Neuronal stem cell (in vitro differentiated cells): ENCODE measurements at regions not wholly inside any gene's neighbourhood (a gene's known extent, or its start where the extent isn't known, plus 50 kb on each side); places are given as distances from the start of the nearest gene placed in this dataset.
"Not testable (repeated sequence)": the region's sequence is repeated elsewhere in the genome, so short reads cannot be mapped to it uniquely, and the experiment has no call there.

Experiments
- DNase-seq: peaks from one replicate; pipeline ENCODE4 v3.0.0-alpha.2; 2013; ENCODE audit warnings: low spot score
- H2AFZ ChIP-seq: one replicate; pipeline ENCODE4 v1.6.1; 2013; ENCODE audit warnings: mild to moderate bottlenecking, low read length, inconsistent platforms
- H2AK5ac ChIP-seq: 2 replicates; pipeline ENCODE4 v1.6.1; 2013; ENCODE audit warnings: low read depth, mild to moderate bottlenecking, inconsistent platforms, low read length, moderate library complexity, mixed read lengths
- H2BK120ac ChIP-seq: 2 replicates; pipeline ENCODE4 v1.6.1; 2013; ENCODE audit warnings: low read depth, mild to moderate bottlenecking, inconsistent platforms, low read length, moderate library complexity, mixed read lengths
- H2BK12ac ChIP-seq: one replicate; pipeline ENCODE4 v1.6.1; 2013; ENCODE audit warnings: low read length, inconsistent platforms
- H2BK15ac ChIP-seq: 2 replicates; pipeline ENCODE4 v1.6.1; 2013; ENCODE audit warnings: mild to moderate bottlenecking, low read length, inconsistent platforms, mixed read lengths
- H2BK5ac ChIP-seq: one replicate; pipeline ENCODE4 v1.6.1; 2013; ENCODE audit warnings: inconsistent platforms, mild to moderate bottlenecking, low read length, moderate library complexity
- H3K14ac ChIP-seq: one replicate; pipeline ENCODE4 v1.6.1; 2013; ENCODE audit warnings: low read length, inconsistent platforms
- H3K18ac ChIP-seq: 2 replicates; pipeline ENCODE4 v1.6.1; 2013; ENCODE audit warnings: low read length, inconsistent platforms
- H3K23ac ChIP-seq: 2 replicates; pipeline ENCODE4 v1.6.1; 2013; ENCODE audit warnings: low read depth, mild to moderate bottlenecking, mixed read lengths, low read length, inconsistent platforms; ENCODE audit not compliant: poor library complexity
- H3K27ac ChIP-seq: replicated peaks from 3 replicates; pipeline ENCODE4 v1.5.1; 2013; ENCODE audit warnings: low read length, inconsistent platforms
- H3K27me3 ChIP-seq, 3 experiments: 2 replicates each; pipeline ENCODE4 v1.6.1; 2013; ENCODE audit warnings: low read length in 3 of 3, mild to moderate bottlenecking in 2 of 3, inconsistent platforms in 1 of 3, low read depth in 1 of 3, mixed read lengths in 1 of 3, moderate library complexity in 1 of 3; ENCODE audit not compliant: control insufficient read depth in 3 of 3, insufficient read depth in 3 of 3
- H3K36me3 ChIP-seq, 2 donors: replicated peaks in 1 of 2; 2 replicates each; pipeline ENCODE4 v1.6.1; 2013; ENCODE audit warnings: low read length in 2 of 2; ENCODE audit not compliant: control insufficient read depth in 2 of 2, insufficient read depth in 2 of 2
- H3K4ac ChIP-seq: 2 replicates; pipeline ENCODE4 v1.6.1; 2013; ENCODE audit warnings: inconsistent platforms, mild to moderate bottlenecking, low read length, moderate library complexity
- H3K4me1 ChIP-seq, 2 donors: 1 replicate in 1 of 2; 2 replicates in 1 of 2; pipeline ENCODE4 v1.6.1; 2013; ENCODE audit warnings: low read length in 2 of 2, low read depth in 1 of 2; ENCODE audit not compliant: control insufficient read depth in 2 of 2, insufficient read depth in 1 of 2
- H3K4me2 ChIP-seq: one replicate; pipeline ENCODE4 v1.6.1; 2013; ENCODE audit warnings: mild to moderate bottlenecking, low read length, inconsistent platforms; ENCODE audit not compliant: insufficient read depth, poor library complexity, severe bottlenecking
- H3K4me3 ChIP-seq, 2 donors: 2 replicates each; pipeline ENCODE4 v1.5.1; 2013; ENCODE audit warnings: low read length in 2 of 2, mild to moderate bottlenecking in 2 of 2, inconsistent platforms in 1 of 2, moderate library complexity in 1 of 2
- H3K79me1 ChIP-seq: one replicate; pipeline ENCODE4 v1.6.1; 2013; ENCODE audit warnings: low read depth, mild to moderate bottlenecking, inconsistent platforms, low read length, moderate library complexity
- H3K9ac ChIP-seq: one replicate; pipeline ENCODE4 v1.6.1; 2013; ENCODE audit warnings: mild to moderate bottlenecking, low read depth, low read length, inconsistent platforms; ENCODE audit not compliant: poor library complexity
- H3K9me3 ChIP-seq, 2 donors: replicated peaks in 1 of 2; 2 replicates each; pipeline versions ENCODE3 to v1.6.1; 2013; ENCODE audit warnings: low read length in 2 of 2, mild to moderate bottlenecking in 2 of 2, inconsistent platforms in 1 of 2, low read depth in 1 of 2, mixed read lengths in 1 of 2, moderate library complexity in 1 of 2; ENCODE audit not compliant: control insufficient read depth in 2 of 2, insufficient read depth in 1 of 2
- H4K8ac ChIP-seq: one replicate; pipeline ENCODE4 v1.6.1; 2013; ENCODE audit warnings: low read depth, mild to moderate bottlenecking, inconsistent platforms, low read length, moderate library complexity
- H4K91ac ChIP-seq: one replicate; pipeline ENCODE4 v1.6.1; 2013; ENCODE audit warnings: low read length, low read depth, mild to moderate bottlenecking, inconsistent platforms; ENCODE audit not compliant: poor library complexity
- WGBS, 2 donors: extraction: QIAGEN DNeasy Blood & Tissue Kit; methylation state at CpG; one replicate each; pipeline ENCODE4 v1.1.7; 2013; ENCODE audit warnings: missing lambda C conversion rate in 2 of 2, mixed read lengths in 1 of 2; ENCODE audit not compliant: insufficient read length in 2 of 2, insufficient replicate concordance in 1 of 2; ENCODE audit errors: extremely low coverage in 2 of 2; 5-methylcytosine and 5-hydroxymethylcytosine counted together

GRCh38 chr4:11070813-11071212 is 357.9 kb downstream of the HS3ST1 start:
- no peak for DNase-seq
- Histone ChIP-seq H3K4me2 (no peak overlapping the region), H2AFZ (no peak overlapping the region), H2BK5ac (no peak overlapping the region), H3K23ac (no peak overlapping the region), H3K79me1 (no peaks in the 10 kb centered on the region), H3K18ac (no peak overlapping the region), H4K8ac (no peak overlapping the region), H2BK120ac (no peak overlapping the region), H3K27ac (no peak overlapping the region), H2BK15ac (no peak overlapping the region), H3K4me3 (no peak overlapping the region), H3K9ac (no peak overlapping the region), H3K4ac (no peak overlapping the region), H3K14ac (no peak overlapping the region), H3K27me3 (no peaks in the 10 kb centered on the region), H3K4me1 (peaks cover 0 to 9% of the 10 kb centered on the region in 2 donors), H2AK5ac (no peak overlapping the region), H3K36me3 (no peaks in the 10 kb centered on the region), H2BK12ac (no peak overlapping the region), H3K9me3 (no peaks in the 10 kb centered on the region), H4K91ac (no peak overlapping the region)
- WGBS, 2 donors, result no CpG with 5 or more reads among the region's 4 CpGs

GRCh38 chr4:11069581-11070211 is 359.0 kb downstream of the HS3ST1 start:
- H2AFZ ChIP-seq, result no peak overlapping the region
- H3K4ac ChIP-seq, result no peak overlapping the region
- H4K8ac ChIP-seq, result no peak overlapping the region
- H3K27me3 ChIP-seq, result no peaks in the 10 kb centered on the region
- H3K18ac ChIP-seq, result no peak overlapping the region
- no peak for DNase-seq
- no peaks in the 10 kb centered on the region for H3K79me1 ChIP-seq
- H3K4me3 ChIP-seq, result no peak overlapping the region
- H3K14ac ChIP-seq, result no peak overlapping the region
- no peaks in the 10 kb centered on the region for H3K9me3 ChIP-seq
- H4K91ac ChIP-seq, result no peak overlapping the region
- peaks cover 0 to 9% of the 10 kb centered on the region in 2 donors for H3K4me1 ChIP-seq
- peak overlapping the region; percentile 26 for H3K4me2 ChIP-seq
- H2BK5ac ChIP-seq, result no peak overlapping the region
- no peak overlapping the region for H3K23ac ChIP-seq
- no peak overlapping the region for H2BK120ac ChIP-seq
- H2BK12ac ChIP-seq, result no peak overlapping the region
- H2BK15ac ChIP-seq, result no peak overlapping the region
- H3K36me3 ChIP-seq, result no peaks in the 10 kb centered on the region
- no peak overlapping the region for H2AK5ac ChIP-seq
- no CpG with 5 or more reads among the region's 2 CpGs for WGBS, 2 donors
- no peak overlapping the region for H3K9ac ChIP-seq
- H3K27ac ChIP-seq, result no peak overlapping the region

GRCh38 chr4:11069083-11069482 is 359.6 kb downstream of the HS3ST1 start:
- H3K4me3 ChIP-seq, result no peak overlapping the region
- no peak overlapping the region for H2BK5ac ChIP-seq
- no peak overlapping the region for H3K18ac ChIP-seq
- H2AK5ac ChIP-seq, result no peak overlapping the region
- H3K9me3 ChIP-seq, result no peaks in the 10 kb centered on the region
- H3K9ac ChIP-seq, result no peak overlapping the region
- no peak overlapping the region for H3K4ac ChIP-seq
- no peak overlapping the region for H3K23ac ChIP-seq
- no peak overlapping the region for H2BK15ac ChIP-seq
- DNase-seq, result no peak
- no CpG with 5 or more reads among the region's 3 CpGs for WGBS, 2 donors
- H3K27me3 ChIP-seq, result no peaks in the 10 kb centered on the region
- no peaks in the 10 kb centered on the region for H3K36me3 ChIP-seq
- no peak overlapping the region for H4K91ac ChIP-seq
- no peaks in the 10 kb centered on the region for H3K79me1 ChIP-seq
- H3K4me2 ChIP-seq, result no peak overlapping the region
- H2BK12ac ChIP-seq, result no peak overlapping the region
- H2AFZ ChIP-seq, result peak overlapping the region; percentile 11
- no peak overlapping the region for H3K14ac ChIP-seq
- H2BK120ac ChIP-seq, result no peak overlapping the region
- no peak overlapping the region for H3K27ac ChIP-seq
- no peak overlapping the region for H4K8ac ChIP-seq
- H3K4me1 ChIP-seq, result peaks cover 0 to 9% of the 10 kb centered on the region in 2 donors

GRCh38 chr4:11066584-11066983 is 362.1 kb downstream of the HS3ST1 start:
- DNase-seq, H3K4me3 ChIP-seq: not testable (repeated sequence)

More at GRCh38 chr4:11066584-11066983, 362.1 kb downstream of the HS3ST1 start:
- WGBS, 2 donors, result no CpG with 5 or more reads among the region's 22 CpGs
- H3K4me2 ChIP-seq, H3K79me1 ChIP-seq, H3K4me1 ChIP-seq, H3K23ac ChIP-seq, H3K27me3 ChIP-seq, H3K9ac ChIP-seq, H4K91ac ChIP-seq, H2BK120ac ChIP-seq, H3K4ac ChIP-seq, H3K18ac ChIP-seq, H4K8ac ChIP-seq, H2AFZ ChIP-seq, H2BK15ac ChIP-seq, H3K36me3 ChIP-seq, H2AK5ac ChIP-seq, H2BK12ac ChIP-seq, H3K14ac ChIP-seq, H2BK5ac ChIP-seq, H3K27ac ChIP-seq, H3K9me3 ChIP-seq: not testable (repeated sequence)
